Heart left ventricle (tissue), 16 donors: ENCODE measurements at regions not wholly inside any gene's neighbourhood (a gene's known extent, or its start where the extent isn't known, plus 50 kb on each side); places are given as distances from the start of the nearest gene placed in this dataset.

Experiments used
- ATAC-seq, 4 donors: fragments of 200-7000 bp; cut with Tn5 transposase; one replicate each; pipeline ENCODE4 v1.9.1; 2020 to 2022; ENCODE audit warnings: moderate library complexity in 4 of 4, mild to moderate bottlenecking in 3 of 4, moderate number of reproducible peaks in 1 of 4
- DNase-seq, 5 donors: peaks; one replicate each; pipeline ENCODE4 v3.0.0-alpha.2; 2020
- H3K27ac ChIP-seq, 12 donors: fragments of 200-600 bp; sonication (generic) in 4 of 12; one replicate each; pipeline versions ENCODE4 v1.5.0 to v1.8.0; 2016 to 2022; ENCODE audit warnings: mild to moderate bottlenecking in 2 of 12
- H3K27me3 ChIP-seq, 9 donors: fragments of 200-600 bp; sonication (generic) in 2 of 9; one replicate each; pipeline versions ENCODE4 v1.5.1 to v1.8.0; 2016 to 2022; ENCODE audit warnings: mild to moderate bottlenecking in 3 of 9
- H3K36me3 ChIP-seq, 9 donors: fragments of 200-600 bp; sonication (generic) in 2 of 9; one replicate each; pipeline versions ENCODE4 v1.5.0 to v1.8.0; 2018 to 2022; ENCODE audit warnings: mild to moderate bottlenecking in 2 of 9
- H3K4me1 ChIP-seq, 12 donors: fragments of 200-600 bp; sonication (generic) in 4 of 12; one replicate each; pipeline versions ENCODE4 v1.5.0 to v1.8.0; 2016 to 2022; ENCODE audit warnings: mild to moderate bottlenecking in 3 of 12
- H3K4me3 ChIP-seq, 12 donors: fragments of 200-600 bp; sonication (generic) in 4 of 12; one replicate each; pipeline versions ENCODE4 v1.5.0 to v1.8.0; 2017 to 2022; ENCODE audit warnings: mild to moderate bottlenecking in 9 of 12, moderate library complexity in 4 of 12
- H3K9me3 ChIP-seq, 12 donors: fragments of 200-600 bp; sonication (generic) in 4 of 12; one replicate each; pipeline versions ENCODE4 v1.5.0 to v1.8.0; 2016 to 2022; ENCODE audit warnings: mild to moderate bottlenecking in 1 of 12
- CTCF ChIP-seq, 12 donors: fragments of 200-600 bp; sonication (generic) in 4 of 12; IDR thresholded peaks; one replicate each; pipeline versions ENCODE4 v1.5.0 to v1.8.0; 2018 to 2022; ENCODE audit warnings: antibody characterized with exemption in 12 of 12, mild to moderate bottlenecking in 5 of 12
- POLR2A ChIP-seq, 2 donors: fragments of 450-650 bp; IDR thresholded peaks; one replicate each; pipeline ENCODE4 v1.6.1; 2017; ENCODE audit warnings: antibody characterized with exemption in 2 of 2, mild to moderate bottlenecking in 2 of 2, moderate library complexity in 2 of 2
- whole genome bisulfite sequencing, 4 donors: extraction: QIAGEN DNeasy Blood & Tissue Kit in 2 of 4; methylation state at CpG; one replicate each; pipeline versions ENCODE4 v1.1.5 to v1.1.7; 2013 to 2018; 5-methylcytosine and 5-hydroxymethylcytosine counted together
- intact Hi-C, 10 donors: fragments of 100-400 bp; cut with DNase I; formaldehyde crosslinking; loops; one replicate each; pipeline versions ENCODE4 v1.11.1 to v1.14.2; 2022
- donor health status: ischemic (EF 13 %, LVEDD 7.1; RV severe dilation, severe dysfunction).
- donor health status: healthy with polysubstance abuse.
- donor health status: DM: no; HTN: yes; CAD: no.
- donor health status: DM: no; HTN: no; CAD: no.
- donor health status: ischemic (EF 25% LVEDD 6.9; RV normal size, moderate dysfunction).
- donor health status: ischemic (EF 25% LVEDD 5.7; RV mildly dilated, moderate dysfunction).
- donor health status: healthy.
- donor health status: DM: yes; HTN: yes; CAD: no.
- donor health status: ischemic (EF 35%, LVEDD 5.7; RV mildly dilated, moderate dysfunction).
- donor health status: nonischemic (EF 11% LVEDD 7.7; RV severe dilation, severe dysfunction).
- donor health status: DM: yes; HTN: yes; CAD: no.
- donor health status: PGD.
- donor health status: ischemic (EF 29% LVEDD 5.4; RV normal size, mild dysfunction).
- donor health status: nonischemic (EF 23%, LVEDD 6.1; RV moderate dilation, normal function).

- Histone ChIP-seq H3K9me3 (peaks cover 0 to 9% (median 0%) of the 10 kb centered on the region in 12 donors), H3K4me3 (no peak overlapping the region), H3K27me3 (no peaks in the 10 kb centered on the region), H3K27ac (no peak overlapping the region), H3K4me1 (no peaks in the 10 kb centered on the region), H3K36me3 (no peaks in the 10 kb centered on the region)
- intact Hi-C loops: no loop called here
- DNase-seq: no peak
- TF ChIP-seq CTCF (IDR thresholded peaks at IDR 0.05) (no peak), POLR2A (IDR thresholded peaks at IDR 0.05) (no peak)
- WGBS, 4 donors: 59 to 77% (median 65%) methylated on average over 1 of the region's 1 CpG
- ATAC-seq: no peak
Observed at GRCh38 chr13:104296286-104296685, 1230.1 kb upstream of the SLC10A2 start.

GRCh38 chr13:104295537-104295936 is 1229.3 kb upstream of the SLC10A2 start:
- ATAC-seq: no peak
- H3K36me3 ChIP-seq: no peaks in the 10 kb centered on the region
- no peak overlapping the region for H3K27ac ChIP-seq
- no peaks in the 10 kb centered on the region for H3K4me1 ChIP-seq
- H3K27me3 ChIP-seq: no peaks in the 10 kb centered on the region
- TF ChIP-seq CTCF (IDR thresholded peaks at IDR 0.05): no peak
- TF ChIP-seq POLR2A (IDR thresholded peaks at IDR 0.05): no peak
- intact Hi-C loops: no loop called here
- peaks cover 0 to 9% (median 0%) of the 10 kb centered on the region in 12 donors for H3K9me3 ChIP-seq
- WGBS, 4 donors: 83 to 88% (median 84%) methylated on average over 5 of the region's 5 CpGs
- DNase-seq: no peak
- no peak overlapping the region for H3K4me3 ChIP-seq

GRCh38 chr13:104289400-104289799 is 1223.2 kb upstream of the SLC10A2 start:
- no peak for ATAC-seq
- intact Hi-C loops: no loop called here
- TF ChIP-seq CTCF (IDR thresholded peaks at IDR 0.05) (no peak), POLR2A (IDR thresholded peaks at IDR 0.05) (no peak)
- Histone ChIP-seq H3K4me1 (no peaks in the 10 kb centered on the region), H3K27ac (no peak overlapping the region), H3K9me3 (no peaks in the 10 kb centered on the region), H3K4me3 (no peak overlapping the region), H3K27me3 (no peaks in the 10 kb centered on the region), H3K36me3 (no peaks in the 10 kb centered on the region)
- 86 to 93% (median 89%) methylated on average over 3 of the region's 3 CpGs for WGBS, 4 donors
- no peak for DNase-seq

GRCh38 chr13:104288496-104288895 is 1222.3 kb upstream of the SLC10A2 start:
- Histone ChIP-seq H3K27me3 (no peaks in the 10 kb centered on the region), H3K4me3 (no peak overlapping the region), H3K4me1 (no peaks in the 10 kb centered on the region), H3K36me3 (no peaks in the 10 kb centered on the region), H3K27ac (no peak overlapping the region), H3K9me3 (no peaks in the 10 kb centered on the region)
- no peak for DNase-seq
- intact Hi-C loops: no loop called here
- no peak for ATAC-seq
- TF ChIP-seq POLR2A (IDR thresholded peaks at IDR 0.05): no peak
- no peak for TF ChIP-seq CTCF (IDR thresholded peaks at IDR 0.05)
- WGBS, 4 donors: 81 to 92% (median 84%) methylated on average over 5 of the region's 5 CpGs
